Fibroblast of pulmonary artery (primary cell): ENCODE measurements at regions not wholly inside any gene's neighbourhood (a gene's known extent, or its start where the extent isn't known, plus 50 kb on each side); places are given as distances from the start of the nearest gene placed in this dataset.

ENCODE experiments used
- DNase-seq: peaks from one replicate; pipeline ENCODE4 v3.0.0-alpha.2; 2010; ENCODE audit warnings: low read depth
- H3K4me3 ChIP-seq: replicated peaks from 2 replicates; pipeline ENCODE4 v1.5.1; 2011; ENCODE audit warnings: low read depth, mild to moderate bottlenecking, control low read depth, low read length, moderate library complexity
- CTCF ChIP-seq: IDR thresholded peaks from 2 replicates; pipeline ENCODE4 v1.5.1; 2011; ENCODE audit warnings: mild to moderate bottlenecking, control low read depth, low read length, inconsistent platforms; ENCODE audit errors: missing control alignments

GRCh38 chr4:124431653-124432192, 280.8 kb downstream of the ANKRD50 start:
- H3K4me3 ChIP-seq: no peak overlapping the region
- DNase-seq: peak; percentile 25
- TF ChIP-seq CTCF: no peak

GRCh38 chr4:124432500-124432899, 280.0 kb downstream of the ANKRD50 start:
- no peak for TF ChIP-seq CTCF
- DNase-seq: peak; percentile 74
- no peak overlapping the region for H3K4me3 ChIP-seq

- no peak for DNase-seq
- no peak overlapping the region for H3K4me3 ChIP-seq
- TF ChIP-seq CTCF: no peak
Measured at GRCh38 chr4:124433044-124433443, 279.5 kb downstream of the ANKRD50 start.

- peak; percentile 70 for DNase-seq
- no peak overlapping the region for H3K4me3 ChIP-seq
- no peak for TF ChIP-seq CTCF
Measured at GRCh38 chr4:124433500-124433899, 279.0 kb downstream of the ANKRD50 start.

GRCh38 chr4:124435274-124435950, 277.1 kb downstream of the ANKRD50 start:
- TF ChIP-seq CTCF: no peak
- H3K4me3 ChIP-seq: no peak overlapping the region
- peak; percentile 49 for DNase-seq

GRCh38 chr4:124437853-124438495, 274.6 kb downstream of the ANKRD50 start:
- TF ChIP-seq CTCF: no peak
- H3K4me3 ChIP-seq: no peak overlapping the region
- DNase-seq: no peak
